ENCODE measurements at regions not wholly inside any gene's neighbourhood (a gene's known extent, or its start where the extent isn't known, plus 50 kb on each side); places are given as distances from the start of the nearest gene placed in this dataset.

- DNase-seq, result no peak
Measured at GRCh38 chr6:141035312-141036200, 1097.2 kb upstream of the GJE1 start.

GRCh38 chr6:141033101-141033500 lies 1099.6 kb upstream of the GJE1 start:
- DNase-seq, result no peak

- no peak for DNase-seq
Measured at GRCh38 chr6:141029908-141030307, 1102.8 kb upstream of the GJE1 start.

GRCh38 chr6:141028791-141029280 lies 1103.9 kb upstream of the GJE1 start:
- no peak for DNase-seq

- DNase-seq, result no peak
Measured at GRCh38 chr6:141026504-141026903, 1106.2 kb upstream of the GJE1 start.

- no peak for DNase-seq
Measured at GRCh38 chr6:141024526-141024925, 1108.2 kb upstream of the GJE1 start.

- no peak for DNase-seq
Measured at GRCh38 chr6:141017941-141018340, 1114.8 kb upstream of the GJE1 start.

GRCh38 chr6:141000917-141001316 lies 1131.8 kb upstream of the GJE1 start:
- DNase-seq, result no peak

- DNase-seq, result no peak
Measured at GRCh38 chr6:140993515-140993914, 1139.2 kb upstream of the GJE1 start.

GRCh38 chr6:140992678-140993077 lies 1140.0 kb upstream of the GJE1 start:
- DNase-seq, result no peak

GRCh38 chr6:140988780-140989179 lies 1143.9 kb upstream of the GJE1 start:
- DNase-seq, result no peak

GRCh38 chr6:140987364-140988155 lies 1145.2 kb upstream of the GJE1 start:
- DNase-seq, result no peak

- DNase-seq, result no peak
Measured at GRCh38 chr6:140985679-140986275, 1146.9 kb upstream of the GJE1 start.

GRCh38 chr6:140980265-140980887 lies 1152.3 kb upstream of the GJE1 start:
- no peak for DNase-seq

- no peak for DNase-seq
Measured at GRCh38 chr6:140979642-140980091, 1153.1 kb upstream of the GJE1 start.

- DNase-seq, result no peak
Measured at GRCh38 chr6:140977403-140977802, 1155.3 kb upstream of the GJE1 start.

- DNase-seq, result no peak
Measured at GRCh38 chr6:140976806-140977205, 1155.9 kb upstream of the GJE1 start.

- DNase-seq, result no peak
Measured at GRCh38 chr6:140970485-140970884, 1162.2 kb upstream of the GJE1 start.

GRCh38 chr6:140968062-140968461 lies 1164.7 kb upstream of the GJE1 start:
- DNase-seq, result no peak

GRCh38 chr6:140966676-140967075 lies 1166.0 kb upstream of the GJE1 start:
- no peak for DNase-seq

- DNase-seq, result no peak
Measured at GRCh38 chr6:140960566-140960965, 1172.2 kb upstream of the GJE1 start.

- no peak for DNase-seq
Measured at GRCh38 chr6:140957386-140957785, 1175.3 kb upstream of the GJE1 start.

Data from SHP77 (cell line).